ENCODE measurements at regions not wholly inside any gene's neighbourhood (a gene's known extent, or its start where the extent isn't known, plus 50 kb on each side); places are given as distances from the start of the nearest gene placed in this dataset.
"Not testable (repeated sequence)": the region's sequence is repeated elsewhere in the genome, so short reads cannot be mapped to it uniquely, and the experiment has no call there.

GRCh38 chr10:47609311-47609710, 85.9 kb upstream of the AGAP9 start:
- TF ChIP-seq CTCF (conservative IDR thresholded peaks at IDR 0.05 in 1 of 2, IDR thresholded peaks at IDR 0.05 in 1 of 2; ENCODE audit: extremely low read depth in 1 of 2, insufficient read depth in 1 of 2, low read depth in 1 of 2, low read length in 2 of 2); EZH2 (IDR thresholded peaks at IDR 0.05; ENCODE audit: borderline replicate concordance, low read length): not testable (repeated sequence)
